Hematopoietic multipotent progenitor cell (in vitro differentiated cells): ENCODE measurements at regions not wholly inside any gene's neighbourhood (a gene's known extent, or its start where the extent isn't known, plus 50 kb on each side); places are given as distances from the start of the nearest gene placed in this dataset.

Source experiments
- DNase-seq, 3 donors: peaks; one replicate each; pipeline ENCODE4 v3.0.0-alpha.2; 2011 to 2015; ENCODE audit warnings: low read depth in 2 of 3, low spot score in 2 of 3

GRCh38 chr3:73772076-73772886 lies 147.5 kb upstream of the PDZRN3 start:
- DNase-seq = no peak

DNA sequence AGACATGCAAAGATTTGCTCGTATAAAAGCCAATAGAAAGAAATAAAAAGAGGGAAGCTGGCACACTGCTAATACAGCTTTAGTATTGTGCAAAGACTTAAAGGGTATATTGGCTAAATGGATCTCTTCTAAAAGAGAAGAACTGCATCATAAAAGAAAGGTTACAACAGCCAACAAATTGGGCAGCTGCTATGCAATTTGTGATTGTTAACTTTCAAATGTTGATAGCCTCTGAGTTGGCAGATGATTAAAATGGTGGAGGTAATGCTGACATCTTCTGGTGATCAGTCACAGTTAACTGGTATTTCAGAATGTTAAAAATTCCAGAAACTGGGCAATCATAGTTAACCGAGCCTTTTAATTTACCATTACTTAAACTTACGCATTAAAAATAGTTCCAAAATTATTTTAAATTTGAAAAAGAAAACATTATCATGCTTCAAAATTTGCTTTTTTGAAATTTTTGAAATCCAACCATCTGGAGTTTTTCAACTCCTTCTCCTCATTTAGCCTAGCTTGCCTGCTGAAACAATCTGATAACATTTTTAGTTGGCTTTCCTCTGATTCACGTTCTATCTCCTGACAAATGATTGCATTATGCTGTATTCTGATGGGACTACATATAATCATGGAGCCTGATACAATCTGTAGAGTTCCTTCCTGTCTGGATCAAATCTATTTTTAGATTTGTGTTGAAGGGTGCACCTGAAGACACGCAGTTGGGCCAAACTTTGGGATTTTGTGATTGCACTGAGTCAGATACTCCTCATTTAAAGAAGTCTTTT lies 144.0 kb upstream of the PDZRN3 start:
- no peak for DNase-seq

GRCh38 chr3:73766599-73767381 lies 142.0 kb upstream of the PDZRN3 start:
- no peak for DNase-seq

GRCh38 chr3:73765878-73766545 lies 141.3 kb upstream of the PDZRN3 start:
- DNase-seq = no peak

- DNase-seq = no peak
These were observed 138.1 kb upstream of the PDZRN3 start for GRCh38 chr3:73762855-73763254.

GRCh38 chr3:73759297-73759711 lies 134.6 kb upstream of the PDZRN3 start:
- DNase-seq = no peak

DNA sequence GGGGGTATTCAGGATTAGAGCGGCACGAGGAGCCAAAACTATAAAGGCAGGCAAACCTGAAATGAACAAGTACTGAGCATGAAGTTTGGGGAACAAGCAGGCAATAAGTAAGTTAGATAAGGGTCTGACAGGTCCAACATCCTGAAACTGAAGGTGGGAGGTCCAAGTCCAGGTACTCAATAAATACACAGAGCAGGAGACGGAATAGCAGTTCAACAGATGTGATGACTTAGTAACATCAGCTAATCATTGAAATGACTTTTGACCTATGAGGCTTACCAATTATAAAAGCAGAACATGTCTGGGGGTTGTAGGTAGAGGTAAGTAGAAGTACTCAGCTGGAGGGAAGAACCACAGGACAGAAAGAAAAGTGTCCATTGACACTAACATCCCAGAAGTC lies 132.8 kb upstream of the PDZRN3 start:
- no peak for DNase-seq

- DNase-seq = no peak
These were observed 129.2 kb upstream of the PDZRN3 start for GRCh38 chr3:73753985-73754384.

DNA sequence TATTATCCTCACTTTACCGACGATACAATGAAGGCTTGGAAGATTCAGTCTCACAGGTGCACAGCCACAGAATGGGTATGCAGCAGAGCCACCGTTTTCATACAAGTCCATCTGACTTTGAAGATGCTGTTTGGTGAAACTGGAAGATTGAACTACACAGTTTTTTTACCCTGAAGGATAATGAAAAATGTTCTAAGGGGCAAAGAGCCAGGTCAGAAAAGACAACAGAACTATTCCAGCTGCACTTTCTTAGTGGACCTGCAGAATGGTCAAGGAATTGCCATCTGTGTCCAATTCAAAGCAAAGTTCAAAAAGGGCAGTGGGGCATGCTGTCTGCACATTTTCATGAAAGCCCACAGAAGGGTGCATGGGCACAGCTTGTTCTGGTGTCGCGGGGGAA lies 127.6 kb upstream of the PDZRN3 start:
- DNase-seq = no peak

GRCh38 chr3:73746623-73747022 lies 121.9 kb upstream of the PDZRN3 start:
- DNase-seq = no peak

GRCh38 chr3:73745526-73746191 lies 120.9 kb upstream of the PDZRN3 start:
- DNase-seq = no peak

DNA sequence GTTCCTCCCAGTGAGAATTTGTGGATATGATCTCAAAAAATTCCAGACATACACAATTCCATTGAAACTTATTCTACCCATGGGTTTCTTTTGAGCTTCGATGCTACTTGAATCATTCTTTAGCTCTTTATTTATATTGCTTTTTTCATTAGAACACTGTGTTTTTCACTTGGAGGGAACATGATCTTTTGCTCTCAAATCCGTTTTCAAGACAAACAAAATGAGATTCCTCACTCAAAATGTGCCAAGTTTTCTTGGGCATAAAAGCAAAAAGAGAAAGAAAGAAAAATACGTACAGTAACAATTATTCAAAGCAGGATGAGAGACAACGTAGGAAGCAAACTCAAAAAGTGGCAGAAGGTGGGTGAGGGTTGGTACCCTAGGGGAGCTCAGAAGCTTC lies 118.8 kb upstream of the PDZRN3 start:
- DNase-seq = no peak

GRCh38 chr3:73739791-73740453 lies 115.2 kb upstream of the PDZRN3 start:
- no peak for DNase-seq

- no peak for DNase-seq
These were observed 114.0 kb upstream of the PDZRN3 start for GRCh38 chr3:73738711-73739110.

DNA sequence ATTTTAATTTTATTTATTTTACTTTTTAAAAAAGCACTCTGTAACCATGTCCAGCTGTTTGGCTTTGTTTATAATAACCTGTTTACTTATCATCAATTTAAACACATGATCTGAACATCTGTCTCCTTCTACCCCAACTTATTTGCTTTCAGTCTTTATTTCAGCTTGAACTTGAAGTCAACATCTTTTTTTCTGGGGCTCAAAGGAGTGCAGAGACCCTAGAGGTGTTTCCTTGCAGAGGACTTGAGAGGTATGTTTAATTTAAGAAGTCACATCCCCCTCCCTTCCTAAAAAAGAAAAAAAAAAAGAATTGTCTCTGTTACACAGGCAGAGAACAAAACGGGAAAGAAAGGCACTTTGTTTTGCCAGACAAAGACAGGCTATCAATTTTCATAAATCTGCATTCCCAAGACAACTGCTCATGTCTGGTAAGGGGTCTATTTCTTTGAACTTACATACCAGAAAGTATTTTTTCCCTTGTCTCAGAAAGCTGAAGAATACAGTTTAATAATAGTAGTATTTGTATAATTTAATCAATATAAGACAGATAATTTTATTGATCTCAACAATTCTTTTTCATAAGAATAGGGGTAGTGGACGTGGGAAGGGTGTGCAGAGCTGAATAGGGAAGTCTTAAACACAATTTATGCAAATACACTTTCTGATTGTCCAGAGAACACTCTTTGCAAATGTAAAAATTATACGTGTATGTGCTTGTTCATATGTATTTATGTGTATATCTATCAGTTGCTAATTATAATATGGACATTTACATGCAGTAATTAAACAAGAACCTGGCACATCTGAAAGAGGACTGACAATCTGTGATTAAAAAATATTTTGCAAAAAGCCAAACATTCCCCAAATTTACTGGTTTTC lies 109.7 kb upstream of the PDZRN3 start:
- DNase-seq = no peak

DNA sequence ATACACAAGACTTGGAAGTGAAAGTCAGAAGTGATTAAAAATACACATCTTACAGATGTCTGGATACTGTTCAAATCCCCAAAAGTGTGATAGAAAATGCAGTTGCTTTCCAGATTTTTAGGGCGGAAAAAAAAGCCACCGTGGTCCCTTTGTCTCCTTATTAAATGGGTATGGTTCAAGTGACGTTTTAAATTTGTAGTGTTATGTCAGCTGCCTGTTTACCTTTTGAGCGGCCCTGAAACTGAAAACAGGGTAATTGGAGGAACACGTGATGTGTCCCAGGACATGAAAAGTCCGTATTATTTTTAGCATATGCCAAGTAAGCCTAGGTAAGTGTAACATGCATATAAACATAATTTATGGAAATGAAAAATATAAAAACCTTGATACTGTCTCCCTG lies 109.0 kb upstream of the PDZRN3 start:
- no peak for DNase-seq

- no peak for DNase-seq
These were observed 105.3 kb upstream of the PDZRN3 start for GRCh38 chr3:73729969-73730440.

DNA sequence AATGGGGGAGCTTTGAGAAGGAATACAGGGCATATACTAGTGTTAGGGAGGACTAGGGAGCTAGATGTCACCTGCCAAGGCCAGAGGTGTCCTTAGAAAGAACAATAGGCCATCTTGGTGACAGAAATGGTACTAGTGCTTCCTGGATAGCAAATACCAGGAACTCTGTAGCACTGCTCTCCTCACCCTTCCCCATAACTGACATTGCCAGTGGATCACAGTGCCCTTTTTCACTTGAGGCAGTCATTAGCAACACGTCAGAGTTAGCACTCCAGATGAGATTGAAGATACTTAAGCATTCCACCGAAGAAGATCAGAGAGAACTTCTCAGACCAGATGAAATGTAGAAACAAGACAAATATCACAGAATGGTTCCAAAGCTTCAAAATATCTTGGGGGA lies 103.1 kb upstream of the PDZRN3 start:
- DNase-seq = no peak
